ENCODE measurements at regions not wholly inside any gene's neighbourhood (a gene's known extent, or its start where the extent isn't known, plus 50 kb on each side); places are given as distances from the start of the nearest gene placed in this dataset.
A peak's percentile ranks its signal among the peaks of the same experiment; 100 is the strongest.

DNA sequence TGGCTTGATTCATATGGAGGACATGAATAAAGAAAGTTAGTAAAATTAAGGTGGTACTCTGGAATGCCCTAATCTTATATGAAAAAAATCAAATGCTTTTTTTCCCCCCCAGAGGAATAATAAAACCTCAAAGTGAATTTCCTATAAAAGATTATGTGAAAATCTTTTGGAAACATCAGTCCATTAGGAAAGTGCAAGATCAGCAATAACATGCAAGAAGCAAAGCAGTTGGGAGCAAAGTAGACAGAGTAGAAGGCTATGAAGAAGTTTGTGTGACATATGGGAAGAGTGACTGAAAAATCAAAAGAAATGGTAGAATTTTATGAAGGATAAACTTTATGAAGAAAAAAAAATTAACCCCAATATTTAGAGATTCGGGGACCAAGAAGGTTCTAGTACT lies 998.0 kb upstream of the EPHA7 start:
- H3K36me3 Mint-ChIP-seq, result no peaks in the 10 kb centered on the region
- H3K4me1 Mint-ChIP-seq, result no peaks in the 10 kb centered on the region
- no peak overlapping the region for H3K27ac Mint-ChIP-seq
- no peak for ATAC-seq
- H3K4me3 Mint-ChIP-seq, result no peak overlapping the region
- peaks cover 15% of the 10 kb centered on the region for H3K9me3 Mint-ChIP-seq
- no peak for DNase-seq (ENCODE audit: low spot score in 2 of 2)

DNA sequence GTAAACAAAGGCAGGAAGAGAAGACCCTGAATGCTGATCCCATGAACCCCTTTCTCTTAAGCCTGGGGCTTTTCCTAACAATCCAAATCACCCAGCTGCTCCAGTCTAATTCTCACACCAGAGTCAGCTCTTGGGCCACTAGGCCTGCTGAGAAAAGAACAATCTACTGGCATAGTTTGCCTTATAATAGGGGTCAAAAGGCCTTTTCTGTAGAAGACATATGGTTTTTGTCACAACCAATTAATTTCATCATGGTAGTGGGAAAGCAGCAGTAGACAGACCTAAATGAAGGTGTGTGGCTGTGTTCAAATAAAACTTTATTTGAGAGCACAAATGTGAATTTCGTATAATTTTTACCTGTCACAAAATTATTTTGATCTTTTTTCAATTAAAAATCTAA lies 994.7 kb upstream of the EPHA7 start:
- Mint-ChIP-seq H3K4me3 (no peak overlapping the region), H3K27ac (no peak overlapping the region), H3K4me1 (no peaks in the 10 kb centered on the region), H3K36me3 (no peaks in the 10 kb centered on the region), H3K9me3 (peaks cover 21% of the 10 kb centered on the region)
- DNase-seq (ENCODE audit: low spot score in 2 of 2), result no peak
- no peak for ATAC-seq

DNA sequence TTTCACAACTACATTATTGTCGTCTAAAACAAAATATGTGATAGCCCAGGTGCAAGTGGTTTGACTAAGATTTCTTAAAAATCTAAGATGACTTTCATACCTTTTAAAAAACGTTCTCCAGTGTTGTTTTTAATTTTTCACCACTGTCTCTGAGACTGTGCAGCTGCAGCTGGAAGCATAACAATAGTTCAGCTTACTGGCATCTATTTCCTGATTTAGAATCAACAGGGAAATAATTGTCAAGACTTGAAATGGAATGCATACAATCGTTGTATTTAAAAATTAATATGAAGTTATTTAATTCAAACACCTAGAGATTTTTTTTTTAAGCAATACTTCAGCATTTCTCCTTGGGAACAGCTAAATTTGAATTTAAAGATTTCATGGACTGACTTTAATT lies 982.0 kb upstream of the EPHA7 start:
- Mint-ChIP-seq H3K4me1 (no peaks in the 10 kb centered on the region), H3K4me3 (no peak overlapping the region), H3K36me3 (no peaks in the 10 kb centered on the region), H3K27ac (no peak overlapping the region), H3K9me3 (peaks cover 9% of the 10 kb centered on the region)
- no peak for ATAC-seq
- DNase-seq (ENCODE audit: low spot score in 2 of 2), result no peak

DNA sequence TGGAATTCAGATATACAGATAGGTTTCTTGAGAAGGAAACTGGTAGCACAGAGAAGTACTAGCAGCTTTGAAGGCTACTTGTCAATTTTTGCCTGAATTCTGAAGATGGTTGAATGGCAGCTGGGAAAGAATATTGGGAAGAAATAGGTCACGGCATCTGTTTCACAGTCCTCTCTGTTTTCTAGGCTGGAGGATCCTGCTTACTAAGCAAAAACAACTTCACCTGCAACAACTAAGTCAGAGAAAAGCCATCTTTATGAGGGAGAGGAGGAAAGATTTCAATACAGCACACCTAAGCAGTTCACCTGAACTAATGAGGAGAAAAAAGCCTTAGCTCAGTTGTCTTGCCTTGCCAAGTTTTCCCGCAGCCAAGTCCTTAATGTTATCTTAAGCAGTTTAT lies 975.5 kb upstream of the EPHA7 start:
- ATAC-seq (no peak), DNase-seq (ENCODE audit: low spot score in 2 of 2) (no peak)
- Mint-ChIP-seq H3K4me3 (no peak overlapping the region), H3K4me1 (no peaks in the 10 kb centered on the region), H3K36me3 (no peaks in the 10 kb centered on the region), H3K9me3 (peaks cover 5% of the 10 kb centered on the region), H3K27ac (no peak overlapping the region)

DNA sequence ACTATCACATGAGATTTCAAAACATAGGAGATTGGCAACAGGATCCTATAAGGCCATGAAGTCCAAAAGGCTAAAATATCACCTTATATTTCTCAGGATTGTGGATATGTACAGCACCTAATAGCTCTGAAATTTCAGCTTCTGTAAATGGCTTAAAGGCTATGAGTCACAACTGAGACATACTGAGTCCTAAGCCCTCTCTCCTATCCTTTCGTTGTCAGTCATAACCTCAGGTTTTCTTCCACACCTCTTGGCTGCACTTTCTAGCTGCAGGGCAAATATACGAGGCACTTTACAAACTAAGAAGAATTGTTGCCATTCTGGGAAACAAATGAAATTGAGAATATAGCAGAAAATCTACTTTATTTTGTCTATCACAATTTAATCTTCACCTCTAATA lies 969.9 kb upstream of the EPHA7 start:
- DNase-seq (ENCODE audit: low spot score in 2 of 2) (no peak), ATAC-seq (no peak)
- Mint-ChIP-seq H3K4me1 (no peaks in the 10 kb centered on the region), H3K9me3 (no peaks in the 10 kb centered on the region), H3K36me3 (no peaks in the 10 kb centered on the region), H3K27ac (no peak overlapping the region), H3K4me3 (no peak overlapping the region)

DNA sequence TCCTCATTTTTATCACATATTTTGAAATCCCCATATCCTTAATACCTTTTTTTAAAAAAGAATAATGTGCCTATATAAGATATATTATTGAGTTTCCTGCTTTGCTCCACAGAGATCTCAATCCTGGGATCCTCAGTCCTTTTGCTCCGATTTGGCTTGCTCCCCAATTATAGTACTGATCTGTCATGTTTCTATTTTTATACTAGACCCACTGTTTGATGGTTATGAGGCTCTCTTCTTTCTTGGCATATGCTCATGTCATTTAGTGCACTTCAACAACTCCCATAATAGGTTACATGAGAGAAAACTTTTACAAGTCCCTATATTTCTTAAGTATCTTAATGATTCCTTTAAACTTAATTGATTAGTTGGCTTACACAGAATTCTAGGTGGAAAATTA lies 958.5 kb upstream of the EPHA7 start:
- no peak overlapping the region for H3K4me3 Mint-ChIP-seq
- no peaks in the 10 kb centered on the region for H3K36me3 Mint-ChIP-seq
- H3K4me1 Mint-ChIP-seq, result no peaks in the 10 kb centered on the region
- ATAC-seq (no peak), DNase-seq (ENCODE audit: low spot score in 2 of 2) (no peak)
- H3K27ac Mint-ChIP-seq, result no peak overlapping the region
- H3K9me3 Mint-ChIP-seq, result peaks cover 12% of the 10 kb centered on the region

DNA sequence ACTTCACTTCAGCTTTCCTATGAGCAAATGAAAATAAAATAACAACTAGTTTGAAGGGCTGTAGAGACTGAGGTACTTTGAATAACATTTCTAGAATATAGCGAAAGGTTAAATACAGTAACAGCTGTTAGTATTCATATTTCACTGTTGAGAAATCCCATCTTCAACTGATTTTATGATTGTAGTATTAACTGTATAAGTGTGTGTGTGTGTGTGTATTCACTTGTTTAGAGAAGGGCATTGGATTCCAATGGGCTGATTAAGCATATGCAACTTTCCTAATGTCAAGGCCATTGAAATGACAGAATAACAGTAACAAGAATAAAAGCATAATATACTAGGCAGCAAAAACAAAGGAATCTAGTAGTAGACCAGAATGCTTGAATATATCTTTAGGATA lies 957.5 kb upstream of the EPHA7 start:
- Mint-ChIP-seq H3K4me3 (no peak overlapping the region), H3K27ac (no peak overlapping the region), H3K9me3 (peaks cover 12% of the 10 kb centered on the region), H3K4me1 (no peaks in the 10 kb centered on the region), H3K36me3 (no peaks in the 10 kb centered on the region)
- ATAC-seq (no peak), DNase-seq (ENCODE audit: low spot score in 2 of 2) (no peak)

DNA sequence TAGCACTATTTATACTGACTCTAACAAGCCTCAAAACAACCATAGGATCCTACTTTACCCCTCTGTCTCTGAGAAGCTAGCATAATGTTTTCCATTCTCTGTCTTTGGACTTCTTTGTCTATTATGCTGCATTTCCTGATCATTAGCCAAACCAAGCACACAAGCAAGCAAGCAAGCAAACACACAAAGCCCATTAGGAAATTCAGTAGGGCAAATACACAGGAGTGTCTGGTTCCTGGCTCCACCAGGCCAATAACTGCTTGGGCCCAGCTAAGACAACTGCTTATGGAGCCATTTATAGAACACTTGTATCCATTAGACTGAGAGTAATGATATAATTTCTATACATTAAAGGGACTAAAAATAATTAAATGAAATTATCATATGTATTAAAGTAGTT lies 952.9 kb upstream of the EPHA7 start:
- Mint-ChIP-seq H3K4me1 (no peaks in the 10 kb centered on the region), H3K36me3 (no peaks in the 10 kb centered on the region), H3K27ac (no peak overlapping the region), H3K9me3 (peaks cover 21% of the 10 kb centered on the region), H3K4me3 (no peak overlapping the region)
- no peak for ATAC-seq
- DNase-seq (ENCODE audit: low spot score in 2 of 2), result no peak

DNA sequence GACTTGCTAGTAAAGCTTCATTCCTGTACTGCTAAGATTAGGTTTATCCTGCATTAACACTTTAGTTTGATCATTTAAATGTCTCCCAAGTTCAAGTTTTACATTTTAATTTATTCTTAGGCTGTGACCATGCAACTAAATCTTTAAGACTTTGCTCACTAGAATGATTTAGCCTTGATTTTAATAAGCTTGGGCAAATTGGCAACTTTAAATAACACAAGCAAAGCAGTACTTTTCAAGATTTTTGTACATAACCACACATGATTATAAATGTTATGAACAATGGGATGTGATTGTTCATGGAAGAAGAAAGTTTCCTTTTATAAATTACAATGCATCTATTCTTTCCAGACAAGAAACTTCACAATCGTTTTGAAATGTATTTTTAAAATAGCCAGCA lies 948.0 kb upstream of the EPHA7 start:
- DNase-seq (ENCODE audit: low spot score in 2 of 2), result no peak
- Mint-ChIP-seq H3K4me3 (no peak overlapping the region), H3K4me1 (no peaks in the 10 kb centered on the region), H3K9me3 (peaks cover 17% of the 10 kb centered on the region), H3K27ac (no peak overlapping the region), H3K36me3 (no peaks in the 10 kb centered on the region)
- no peak for ATAC-seq

DNA sequence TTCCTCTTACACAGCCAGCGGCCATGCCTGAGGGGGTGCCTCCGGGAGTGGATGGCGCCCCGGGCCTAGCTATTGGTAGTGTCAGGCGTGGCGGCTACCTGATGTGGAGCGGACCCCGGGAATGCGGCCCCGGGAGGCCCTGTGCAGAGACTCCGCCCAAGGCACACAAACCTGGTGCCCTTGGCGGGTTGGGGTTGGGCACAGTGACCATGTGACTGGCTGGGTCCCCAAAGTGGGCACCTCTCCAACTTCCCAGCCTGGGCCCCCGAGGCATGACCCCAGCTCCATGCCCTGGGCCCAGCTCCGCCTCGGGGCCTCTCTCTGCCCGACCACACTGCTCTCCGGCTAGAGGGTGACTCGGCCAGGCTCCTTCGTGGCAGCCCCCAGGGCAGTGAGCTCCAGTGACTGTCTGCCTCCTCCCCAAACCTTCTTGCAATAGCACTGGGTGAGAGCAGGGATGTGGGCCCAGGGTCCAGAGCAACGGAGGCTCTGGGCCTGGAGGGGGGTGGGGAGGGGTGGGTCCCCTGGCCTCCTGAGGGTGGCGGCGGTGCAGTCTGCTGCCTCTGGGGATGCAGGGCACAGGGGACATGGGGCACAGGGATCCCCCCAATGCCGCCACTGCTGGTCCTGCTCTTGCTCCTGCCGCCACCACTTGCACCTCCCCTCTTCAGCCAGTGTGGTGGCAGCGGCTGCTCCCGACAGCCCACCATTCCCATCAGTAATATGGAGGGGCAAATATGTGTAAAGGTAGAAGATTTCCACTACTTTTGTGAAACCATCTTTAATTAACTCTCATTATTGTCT lies 942.9 kb upstream of the EPHA7 start:
- H3K9me3 Mint-ChIP-seq, result peaks cover 9% of the 10 kb centered on the region
- no peak overlapping the region for H3K27ac Mint-ChIP-seq
- H3K4me3 Mint-ChIP-seq, result no peak overlapping the region
- no peaks in the 10 kb centered on the region for H3K4me1 Mint-ChIP-seq
- peak; percentile 19 for ATAC-seq
- DNase-seq (ENCODE audit: low spot score in 2 of 2), result no peak
- H3K36me3 Mint-ChIP-seq, result no peaks in the 10 kb centered on the region

DNA sequence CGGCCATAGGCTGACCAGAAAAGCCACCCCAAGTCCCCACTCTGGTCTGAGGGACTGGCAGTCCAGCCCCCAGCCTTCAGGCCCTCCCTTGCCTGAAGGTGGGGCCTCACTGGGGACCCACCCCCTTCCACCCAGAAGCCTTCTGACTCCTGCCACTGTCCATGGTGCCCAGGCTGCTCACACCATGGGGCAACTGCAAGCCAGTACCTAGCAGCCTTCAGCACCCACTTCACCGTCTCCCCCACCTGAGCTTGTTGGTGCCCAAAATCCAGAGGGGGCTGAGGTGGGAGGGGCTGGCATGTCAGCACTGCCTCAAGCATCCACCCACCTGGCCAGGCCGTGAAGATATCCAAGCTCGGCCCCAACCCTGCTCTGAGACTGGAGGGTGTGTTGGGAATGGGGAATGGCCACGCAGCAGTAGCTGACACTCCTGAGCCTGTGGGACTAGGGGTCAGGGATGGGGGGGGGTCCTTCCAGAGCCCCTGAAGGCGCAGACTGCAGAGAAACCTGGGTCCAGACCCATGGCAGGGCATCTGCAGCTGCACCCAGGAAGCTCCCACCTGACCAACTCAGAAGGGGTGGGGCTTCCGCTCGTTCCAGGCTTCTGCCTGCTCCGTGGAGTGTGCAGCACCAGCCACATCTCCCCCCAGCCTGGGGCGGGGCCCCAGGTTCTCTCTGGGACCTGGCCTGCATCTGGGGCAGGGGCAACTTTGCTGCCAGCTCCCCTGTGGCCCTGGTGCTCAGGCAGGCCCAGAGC lies 942.1 kb upstream of the EPHA7 start:
- peak; percentile 13 for ATAC-seq
- Mint-ChIP-seq H3K4me3 (no peak overlapping the region), H3K4me1 (no peaks in the 10 kb centered on the region), H3K36me3 (no peaks in the 10 kb centered on the region), H3K27ac (no peak overlapping the region), H3K9me3 (peaks cover 9% of the 10 kb centered on the region)
- no peak for DNase-seq (ENCODE audit: low spot score in 2 of 2)

DNA sequence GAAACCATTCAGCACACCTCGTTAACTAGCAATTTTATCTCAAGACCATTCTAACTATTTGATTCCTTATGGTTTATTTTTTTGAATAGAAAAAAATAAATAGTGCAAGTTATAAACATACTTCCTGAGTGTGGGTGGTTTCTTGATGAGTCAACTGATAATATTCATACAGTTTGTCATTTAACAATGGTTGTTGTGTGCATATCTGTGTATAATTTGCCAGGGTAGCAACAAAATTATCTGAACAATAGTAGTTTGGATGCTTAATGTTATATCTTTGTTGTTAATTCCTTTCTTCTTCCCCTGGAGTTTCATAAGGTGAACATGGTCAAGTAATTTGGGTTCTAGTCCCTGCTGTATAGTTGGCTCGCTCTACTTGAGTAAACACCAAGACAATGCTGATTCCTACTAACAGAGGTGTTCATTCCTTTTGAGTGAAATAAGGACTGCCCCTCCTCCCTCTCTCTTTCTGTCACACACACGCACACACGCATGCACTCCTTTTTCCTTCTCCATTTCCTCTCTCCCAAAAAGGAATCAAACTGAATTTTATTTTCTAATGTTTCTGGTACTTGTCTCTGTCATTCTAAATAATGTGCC lies 938.1 kb upstream of the EPHA7 start:
- Mint-ChIP-seq H3K4me1 (no peaks in the 10 kb centered on the region), H3K9me3 (peaks cover 4% of the 10 kb centered on the region), H3K27ac (no peak overlapping the region), H3K36me3 (no peaks in the 10 kb centered on the region), H3K4me3 (no peak overlapping the region)
- DNase-seq (ENCODE audit: low spot score in 2 of 2) (no peak), ATAC-seq (no peak)

DNA sequence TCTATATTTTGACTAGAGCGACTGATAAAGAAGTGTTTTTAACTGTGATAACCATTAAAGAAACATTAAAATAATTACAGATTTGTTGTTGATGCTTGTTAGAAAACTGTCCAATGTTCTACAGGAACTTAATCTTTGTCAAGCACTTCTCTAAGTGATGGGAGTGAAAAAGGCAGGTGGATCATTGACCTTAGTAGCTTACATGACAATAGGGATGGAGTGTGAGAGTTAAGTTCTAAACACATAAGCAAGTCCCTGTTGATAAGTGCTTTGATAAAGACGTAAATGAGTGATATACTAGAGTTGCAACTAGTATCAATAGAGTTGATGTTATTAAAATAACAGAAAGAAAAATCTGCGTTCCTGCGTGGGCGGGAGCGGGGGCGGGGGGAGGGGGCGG lies 931.5 kb upstream of the EPHA7 start:
- Mint-ChIP-seq H3K36me3 (no peaks in the 10 kb centered on the region), H3K27ac (no peak overlapping the region), H3K4me1 (no peaks in the 10 kb centered on the region), H3K4me3 (no peak overlapping the region), H3K9me3 (peaks cover 9% of the 10 kb centered on the region)
- ATAC-seq (no peak), DNase-seq (ENCODE audit: low spot score in 2 of 2) (no peak)

DNA sequence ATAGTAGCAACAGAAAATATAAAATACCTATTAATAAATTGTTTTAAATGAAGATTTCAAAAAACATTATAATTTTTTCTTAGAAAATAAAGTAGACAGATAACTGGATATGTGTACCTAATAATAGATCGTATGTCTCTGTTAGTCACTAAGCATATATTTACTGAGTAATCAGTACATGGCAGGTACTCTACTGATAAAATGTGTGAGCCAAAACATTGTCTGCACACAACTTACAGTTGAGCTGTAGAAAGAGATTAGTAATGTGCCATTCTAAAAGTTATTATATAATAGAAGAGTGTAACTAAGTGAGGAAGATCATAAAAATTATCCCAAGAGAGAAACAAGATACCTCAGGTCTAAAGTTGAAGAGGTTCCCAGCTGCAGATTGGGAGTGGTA lies 929.9 kb upstream of the EPHA7 start:
- no peak overlapping the region for H3K27ac Mint-ChIP-seq
- H3K4me3 Mint-ChIP-seq, result no peak overlapping the region
- no peaks in the 10 kb centered on the region for H3K4me1 Mint-ChIP-seq
- ATAC-seq (no peak), DNase-seq (ENCODE audit: low spot score in 2 of 2) (no peak)
- no peaks in the 10 kb centered on the region for H3K36me3 Mint-ChIP-seq
- peaks cover 9% of the 10 kb centered on the region for H3K9me3 Mint-ChIP-seq

DNA sequence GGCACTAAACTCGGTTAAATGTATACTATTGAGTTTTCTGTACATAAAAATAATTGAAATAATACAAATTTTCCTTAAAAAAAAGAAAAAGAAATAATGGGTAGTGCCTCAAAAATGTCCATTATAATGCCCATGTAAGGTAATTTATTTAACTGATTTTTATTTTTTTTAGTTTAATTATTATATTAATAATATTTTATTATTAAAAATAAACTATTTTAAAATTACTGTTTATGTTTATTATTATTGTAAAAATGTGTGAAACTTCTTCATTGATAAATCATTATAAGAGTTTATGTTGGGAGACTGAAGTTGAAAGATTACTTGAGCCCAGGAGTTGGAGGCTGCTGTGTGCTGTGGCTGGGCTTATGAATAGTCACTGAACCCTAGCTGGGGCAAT lies 925.5 kb upstream of the EPHA7 start:
- no peak for ATAC-seq
- Mint-ChIP-seq H3K4me3 (no peak overlapping the region), H3K9me3 (peaks cover 15% of the 10 kb centered on the region), H3K4me1 (no peaks in the 10 kb centered on the region), H3K27ac (no peak overlapping the region), H3K36me3 (no peaks in the 10 kb centered on the region)
- DNase-seq (ENCODE audit: low spot score in 2 of 2), result no peak

DNA sequence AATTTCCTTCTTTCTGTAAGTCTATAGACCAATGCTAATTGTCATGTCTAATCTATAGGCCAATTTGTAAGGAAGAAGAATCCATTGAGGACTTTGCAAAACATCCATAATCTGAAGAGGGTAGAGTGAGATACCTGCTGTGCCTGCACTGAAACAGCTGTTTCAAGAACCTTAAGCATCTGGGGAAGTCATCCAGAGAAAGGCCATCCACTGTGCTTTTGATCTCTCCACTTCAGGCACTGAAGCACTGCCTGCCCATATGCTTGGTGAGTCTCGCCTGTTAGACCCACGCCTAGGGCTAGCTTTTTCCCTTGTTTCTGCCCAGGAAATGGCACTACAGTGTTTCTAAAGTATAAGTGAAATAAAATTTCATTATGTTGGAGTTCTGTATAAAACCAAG lies 921.8 kb upstream of the EPHA7 start:
- ATAC-seq, result no peak
- H3K4me3 Mint-ChIP-seq, result no peak overlapping the region

More for the DNA sequence above, 921.8 kb upstream of the EPHA7 start:
- no peaks in the 10 kb centered on the region for H3K4me1 Mint-ChIP-seq
- no peak overlapping the region for H3K27ac Mint-ChIP-seq
- H3K36me3 Mint-ChIP-seq, result no peaks in the 10 kb centered on the region
- DNase-seq (ENCODE audit: low spot score in 2 of 2), result no peak
- H3K9me3 Mint-ChIP-seq, result peaks cover 11% of the 10 kb centered on the region

Measured in stimulated activated effector memory CD8-positive, alpha-beta T cell treated with anti-CD3 and anti-CD28 coated beads, Interleukin-12 subunit alpha, Interleukin-12 subunit beta, amount 100 ng/mL, for 72 hours (primary cell).